ENCODE measurements at regions not wholly inside any gene's neighbourhood (a gene's known extent, or its start where the extent isn't known, plus 50 kb on each side); places are given as distances from the start of the nearest gene placed in this dataset.

DNA sequence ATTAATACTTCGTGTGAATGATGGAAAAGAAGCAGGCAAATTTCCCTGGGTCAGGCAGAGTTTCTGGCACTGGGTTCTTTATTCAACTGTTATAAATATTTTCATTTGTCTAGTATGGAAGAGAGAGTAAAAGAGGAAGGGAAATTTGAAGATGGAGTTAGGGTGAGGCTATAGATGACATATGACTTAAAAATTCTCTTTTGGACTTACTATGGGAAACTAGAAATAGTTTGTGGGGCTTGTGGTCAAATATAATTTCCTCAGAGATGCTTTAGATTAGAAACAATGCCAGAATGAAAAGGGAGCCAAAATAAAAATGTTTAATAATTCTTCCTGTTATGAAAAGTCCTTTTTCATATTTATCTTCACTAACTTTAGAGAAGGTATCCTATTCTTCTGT lies 103.2 kb downstream of the GC start:
- ATAC-seq (no peak), DNase-seq (ENCODE audit: low read depth, low spot score) (no peak)
- RAD21 ChIA-PET (ENCODE audit: low non-redundant PET in 1 of 2, low total read pairs in 2 of 2, uncharacterized antibody in 2 of 2, unreplicated experiment in 2 of 2), result no interaction called here
- H3K9me3 ChIP-seq (ENCODE audit: control insufficient read depth in 1 of 2, insufficient read depth in 1 of 2, low read depth in 1 of 2, low read length in 2 of 2), result no peaks in the 10 kb centered on the region
- H3K4me2 ChIP-seq (ENCODE audit: low read length), result no peak overlapping the region
- no peaks in the 10 kb centered on the region for H4K20me1 ChIP-seq (ENCODE audit: insufficient read depth)
- no peak overlapping the region for H2AFZ ChIP-seq (ENCODE audit: low read depth, low read length, poor library complexity, severe bottlenecking)
- TF ChIP-seq, protein P1, sequence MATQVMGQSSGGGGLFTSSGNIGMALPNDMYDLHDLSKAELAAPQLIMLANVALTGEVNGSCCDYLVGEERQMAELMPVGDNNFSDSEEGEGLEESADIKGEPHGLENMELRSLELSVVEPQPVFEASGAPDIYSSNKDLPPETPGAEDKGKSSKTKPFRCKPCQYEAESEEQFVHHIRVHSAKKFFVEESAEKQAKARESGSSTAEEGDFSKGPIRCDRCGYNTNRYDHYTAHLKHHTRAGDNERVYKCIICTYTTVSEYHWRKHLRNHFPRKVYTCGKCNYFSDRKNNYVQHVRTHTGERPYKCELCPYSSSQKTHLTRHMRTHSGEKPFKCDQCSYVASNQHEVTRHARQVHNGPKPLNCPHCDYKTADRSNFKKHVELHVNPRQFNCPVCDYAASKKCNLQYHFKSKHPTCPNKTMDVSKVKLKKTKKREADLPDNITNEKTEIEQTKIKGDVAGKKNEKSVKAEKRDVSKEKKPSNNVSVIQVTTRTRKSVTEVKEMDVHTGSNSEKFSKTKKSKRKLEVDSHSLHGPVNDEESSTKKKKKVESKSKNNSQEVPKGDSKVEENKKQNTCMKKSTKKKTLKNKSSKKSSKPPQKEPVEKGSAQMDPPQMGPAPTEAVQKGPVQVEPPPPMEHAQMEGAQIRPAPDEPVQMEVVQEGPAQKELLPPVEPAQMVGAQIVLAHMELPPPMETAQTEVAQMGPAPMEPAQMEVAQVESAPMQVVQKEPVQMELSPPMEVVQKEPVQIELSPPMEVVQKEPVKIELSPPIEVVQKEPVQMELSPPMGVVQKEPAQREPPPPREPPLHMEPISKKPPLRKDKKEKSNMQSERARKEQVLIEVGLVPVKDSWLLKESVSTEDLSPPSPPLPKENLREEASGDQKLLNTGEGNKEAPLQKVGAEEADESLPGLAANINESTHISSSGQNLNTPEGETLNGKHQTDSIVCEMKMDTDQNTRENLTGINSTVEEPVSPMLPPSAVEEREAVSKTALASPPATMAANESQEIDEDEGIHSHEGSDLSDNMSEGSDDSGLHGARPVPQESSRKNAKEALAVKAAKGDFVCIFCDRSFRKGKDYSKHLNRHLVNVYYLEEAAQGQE (IDR thresholded peaks at IDR 0.05; ENCODE audit: low read depth), result no peak
- TF ChIP-seq EZH2phosphoT487 (IDR thresholded peaks at IDR 0.05; ENCODE audit: borderline replicate concordance) (no peak), CBX3 (IDR thresholded peaks at IDR 0.05; ENCODE audit: low read depth) (no peak), SRF (IDR thresholded peaks at IDR 0.05; ENCODE audit: low read depth) (no peak), RAD21 (IDR thresholded peaks at IDR 0.05; ENCODE audit: low read depth) (no peak), CEBPB (IDR thresholded peaks at IDR 0.05; ENCODE audit: low read depth) (no peak)
- POLR2A ChIA-PET, result no interaction called here
- BruUV-seq (replicated peaks), result no TSS peak
- H3K4me3 ChIP-seq (replicated peaks in 1 of 2; ENCODE audit: low read depth in 1 of 2, low read length in 2 of 2), result no peak overlapping the region
- no peaks in the 10 kb centered on the region for H3K79me2 ChIP-seq (ENCODE audit: insufficient read depth, low read length)
- H3K4me1 ChIP-seq (ENCODE audit: control insufficient read depth in 1 of 2, insufficient read depth in 2 of 2, low read length in 2 of 2), result no peaks in the 10 kb centered on the region
- no peaks in the 10 kb centered on the region for H3K36me3 ChIP-seq (ENCODE audit: control insufficient read depth in 1 of 2, insufficient read depth in 2 of 2, low read length in 2 of 2)
- H3K27me3 ChIP-seq (ENCODE audit: insufficient read depth, low read length), result no peaks in the 10 kb centered on the region
- no peak overlapping the region for H3K27ac ChIP-seq (ENCODE audit: low read depth, low read length)
- no peak overlapping the region for H3K9ac ChIP-seq (ENCODE audit: low read length)
- H3K9me2 ChIP-seq (ENCODE audit: insufficient read depth), result no peaks in the 10 kb centered on the region
- intact Hi-C loops (cut with micrococcal nuclease), result no loop called here
- CTCF ChIA-PET, result no interaction called here

DNA sequence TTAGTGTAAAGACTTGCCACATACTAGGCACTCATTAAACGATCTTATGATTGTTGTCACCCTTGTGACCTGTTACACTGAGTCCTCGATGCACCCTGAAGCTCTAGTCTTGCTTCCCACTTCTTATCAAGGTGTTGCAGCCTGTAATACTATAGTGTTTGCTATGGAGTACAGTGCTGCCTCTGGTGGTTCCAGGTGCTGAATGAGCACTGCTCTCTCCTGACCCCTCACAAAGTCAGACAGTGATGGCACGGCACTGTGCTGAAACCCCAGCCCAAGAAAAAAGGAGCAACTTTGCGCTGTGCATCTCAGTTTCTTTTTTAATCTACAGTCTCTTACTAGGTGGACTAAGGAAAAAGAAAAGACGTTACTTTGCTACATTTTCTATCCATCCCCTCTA lies 106.3 kb downstream of the GC start:
- no peaks in the 10 kb centered on the region for H3K4me1 ChIP-seq (ENCODE audit: control insufficient read depth in 1 of 2, insufficient read depth in 2 of 2, low read length in 2 of 2)
- no peaks in the 10 kb centered on the region for H3K9me2 ChIP-seq (ENCODE audit: insufficient read depth)
- CTCF ChIA-PET, result no interaction called here
- no peak overlapping the region for H3K4me3 ChIP-seq (replicated peaks in 1 of 2; ENCODE audit: low read depth in 1 of 2, low read length in 2 of 2)
- no peak overlapping the region for H3K27ac ChIP-seq (ENCODE audit: low read depth, low read length)
- H2AFZ ChIP-seq (ENCODE audit: low read depth, low read length, poor library complexity, severe bottlenecking), result no peak overlapping the region
- POLR2A ChIA-PET, result no interaction called here
- H3K4me2 ChIP-seq (ENCODE audit: low read length), result no peak overlapping the region
- BruUV-seq (replicated peaks), result no TSS peak
- no peaks in the 10 kb centered on the region for H3K27me3 ChIP-seq (ENCODE audit: insufficient read depth, low read length)
- no peaks in the 10 kb centered on the region for H3K36me3 ChIP-seq (ENCODE audit: control insufficient read depth in 1 of 2, insufficient read depth in 2 of 2, low read length in 2 of 2)
- H3K79me2 ChIP-seq (ENCODE audit: insufficient read depth, low read length), result no peaks in the 10 kb centered on the region
- DNase-seq (ENCODE audit: low read depth, low spot score) (no peak), ATAC-seq (no peak)
- no peaks in the 10 kb centered on the region for H3K9me3 ChIP-seq (ENCODE audit: control insufficient read depth in 1 of 2, insufficient read depth in 1 of 2, low read depth in 1 of 2, low read length in 2 of 2)
- RAD21 ChIA-PET (ENCODE audit: low non-redundant PET in 1 of 2, low total read pairs in 2 of 2, uncharacterized antibody in 2 of 2, unreplicated experiment in 2 of 2), result no interaction called here
- H3K9ac ChIP-seq (ENCODE audit: low read length), result no peak overlapping the region
- H4K20me1 ChIP-seq (ENCODE audit: insufficient read depth), result no peaks in the 10 kb centered on the region
- intact Hi-C loops (cut with micrococcal nuclease), result no loop called here
- no peak for TF ChIP-seq EGR1 (IDR thresholded peaks at IDR 0.05; ENCODE audit: low read depth)
- TF ChIP-seq RAD21 (IDR thresholded peaks at IDR 0.05; ENCODE audit: low read depth), result no peak
- no peak for TF ChIP-seq EZH2phosphoT487 (IDR thresholded peaks at IDR 0.05; ENCODE audit: borderline replicate concordance)
- no peak for TF ChIP-seq SIN3A (IDR thresholded peaks at IDR 0.05; ENCODE audit: low read depth)
- TF ChIP-seq CEBPB (IDR thresholded peaks at IDR 0.05; ENCODE audit: low read depth), result no peak
- no peak for TF ChIP-seq JUND (IDR thresholded peaks at IDR 0.05)
- TF ChIP-seq, protein P2, sequence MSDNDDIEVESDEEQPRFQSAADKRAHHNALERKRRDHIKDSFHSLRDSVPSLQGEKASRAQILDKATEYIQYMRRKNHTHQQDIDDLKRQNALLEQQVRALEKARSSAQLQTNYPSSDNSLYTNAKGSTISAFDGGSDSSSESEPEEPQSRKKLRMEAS (IDR thresholded peaks at IDR 0.05), result no peak
- TF ChIP-seq SP1 (IDR thresholded peaks at IDR 0.05; ENCODE audit: low read depth), result no peak
- TF ChIP-seq, protein P3, sequence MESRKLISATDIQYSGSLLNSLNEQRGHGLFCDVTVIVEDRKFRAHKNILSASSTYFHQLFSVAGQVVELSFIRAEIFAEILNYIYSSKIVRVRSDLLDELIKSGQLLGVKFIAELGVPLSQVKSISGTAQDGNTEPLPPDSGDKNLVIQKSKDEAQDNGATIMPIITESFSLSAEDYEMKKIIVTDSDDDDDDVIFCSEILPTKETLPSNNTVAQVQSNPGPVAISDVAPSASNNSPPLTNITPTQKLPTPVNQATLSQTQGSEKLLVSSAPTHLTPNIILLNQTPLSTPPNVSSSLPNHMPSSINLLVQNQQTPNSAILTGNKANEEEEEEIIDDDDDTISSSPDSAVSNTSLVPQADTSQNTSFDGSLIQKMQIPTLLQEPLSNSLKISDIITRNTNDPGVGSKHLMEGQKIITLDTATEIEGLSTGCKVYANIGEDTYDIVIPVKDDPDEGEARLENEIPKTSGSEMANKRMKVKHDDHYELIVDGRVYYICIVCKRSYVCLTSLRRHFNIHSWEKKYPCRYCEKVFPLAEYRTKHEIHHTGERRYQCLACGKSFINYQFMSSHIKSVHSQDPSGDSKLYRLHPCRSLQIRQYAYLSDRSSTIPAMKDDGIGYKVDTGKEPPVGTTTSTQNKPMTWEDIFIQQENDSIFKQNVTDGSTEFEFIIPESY (IDR thresholded peaks at IDR 0.05; ENCODE audit: extremely low read depth, insufficient replicate concordance, low read length), result no peak
- TF ChIP-seq, protein P4, sequence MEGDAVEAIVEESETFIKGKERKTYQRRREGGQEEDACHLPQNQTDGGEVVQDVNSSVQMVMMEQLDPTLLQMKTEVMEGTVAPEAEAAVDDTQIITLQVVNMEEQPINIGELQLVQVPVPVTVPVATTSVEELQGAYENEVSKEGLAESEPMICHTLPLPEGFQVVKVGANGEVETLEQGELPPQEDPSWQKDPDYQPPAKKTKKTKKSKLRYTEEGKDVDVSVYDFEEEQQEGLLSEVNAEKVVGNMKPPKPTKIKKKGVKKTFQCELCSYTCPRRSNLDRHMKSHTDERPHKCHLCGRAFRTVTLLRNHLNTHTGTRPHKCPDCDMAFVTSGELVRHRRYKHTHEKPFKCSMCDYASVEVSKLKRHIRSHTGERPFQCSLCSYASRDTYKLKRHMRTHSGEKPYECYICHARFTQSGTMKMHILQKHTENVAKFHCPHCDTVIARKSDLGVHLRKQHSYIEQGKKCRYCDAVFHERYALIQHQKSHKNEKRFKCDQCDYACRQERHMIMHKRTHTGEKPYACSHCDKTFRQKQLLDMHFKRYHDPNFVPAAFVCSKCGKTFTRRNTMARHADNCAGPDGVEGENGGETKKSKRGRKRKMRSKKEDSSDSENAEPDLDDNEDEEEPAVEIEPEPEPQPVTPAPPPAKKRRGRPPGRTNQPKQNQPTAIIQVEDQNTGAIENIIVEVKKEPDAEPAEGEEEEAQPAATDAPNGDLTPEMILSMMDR (IDR thresholded peaks at IDR 0.05 in 2 of 3, conservative IDR thresholded peaks at IDR 0.05 in 1 of 3; ENCODE audit: borderline replicate concordance in 1 of 3, insufficient read depth in 1 of 3, low read depth in 2 of 3, low read length in 2 of 3), result no peak
